HG02938 (cell line): ENCODE measurements at regions not wholly inside any gene's neighbourhood (a gene's known extent, or its start where the extent isn't known, plus 50 kb on each side); places are given as distances from the start of the nearest gene placed in this dataset.

Experiments
- ATAC-seq: cut with Tn5 transposase; IDR thresholded peaks from one replicate; pipeline ENCODE4 v1.9.1; 2021; ENCODE audit warnings: mild to moderate bottlenecking, moderate library complexity; ENCODE audit not compliant: unreplicated experiment

- no peak for ATAC-seq
Observed at GRCh38 chr14:101130861-101131260, 227.3 kb upstream of the RTL1 start.

GRCh38 chr14:101131451-101131916 lies 228.0 kb upstream of the RTL1 start:
- no peak for ATAC-seq

GRCh38 chr14:101132051-101132571 lies 228.6 kb upstream of the RTL1 start:
- ATAC-seq = no peak

- ATAC-seq = no peak
Observed at GRCh38 chr14:101132588-101132987, 229.1 kb upstream of the RTL1 start.

GRCh38 chr14:101133068-101133467 lies 229.5 kb upstream of the RTL1 start:
- no peak for ATAC-seq

- ATAC-seq = no peak
Observed at GRCh38 chr14:101134161-101134631, 230.7 kb upstream of the RTL1 start.

GRCh38 chr14:101134851-101135433 lies 231.4 kb upstream of the RTL1 start:
- no peak for ATAC-seq

- no peak for ATAC-seq
Observed at GRCh38 chr14:101135796-101136742, 232.5 kb upstream of the RTL1 start.

GRCh38 chr14:101137234-101137633 lies 233.7 kb upstream of the RTL1 start:
- ATAC-seq = no peak

GRCh38 chr14:101147848-101148247 lies 244.3 kb upstream of the RTL1 start:
- ATAC-seq = no peak

- ATAC-seq = no peak
Observed at GRCh38 chr14:101150039-101150610, 246.6 kb upstream of the RTL1 start.

GRCh38 chr14:101151226-101151926 lies 247.9 kb upstream of the RTL1 start:
- ATAC-seq = no peak

- ATAC-seq = no peak
Observed at GRCh38 chr14:101151927-101152305, 248.4 kb upstream of the RTL1 start.

- ATAC-seq = no peak
Observed at GRCh38 chr14:101152855-101153254, 249.3 kb upstream of the RTL1 start.

- no peak for ATAC-seq
Observed at GRCh38 chr14:101153691-101154090, 250.2 kb upstream of the RTL1 start.

GRCh38 chr14:101155575-101155974 lies 252.1 kb upstream of the RTL1 start:
- no peak for ATAC-seq

- no peak for ATAC-seq
Observed at GRCh38 chr14:101167428-101167827, 263.9 kb upstream of the RTL1 start.

- ATAC-seq = no peak
Observed at GRCh38 chr14:101169267-101169666, 265.7 kb upstream of the RTL1 start.

- no peak for ATAC-seq
Observed at GRCh38 chr14:101171650-101172049, 268.1 kb upstream of the RTL1 start.

GRCh38 chr14:101173698-101174521 lies 270.4 kb upstream of the RTL1 start:
- ATAC-seq = no peak
